ENCODE measurements at regions not wholly inside any gene's neighbourhood (a gene's known extent, or its start where the extent isn't known, plus 50 kb on each side); places are given as distances from the start of the nearest gene placed in this dataset.

- TF ChIP-seq, protein P1, sequence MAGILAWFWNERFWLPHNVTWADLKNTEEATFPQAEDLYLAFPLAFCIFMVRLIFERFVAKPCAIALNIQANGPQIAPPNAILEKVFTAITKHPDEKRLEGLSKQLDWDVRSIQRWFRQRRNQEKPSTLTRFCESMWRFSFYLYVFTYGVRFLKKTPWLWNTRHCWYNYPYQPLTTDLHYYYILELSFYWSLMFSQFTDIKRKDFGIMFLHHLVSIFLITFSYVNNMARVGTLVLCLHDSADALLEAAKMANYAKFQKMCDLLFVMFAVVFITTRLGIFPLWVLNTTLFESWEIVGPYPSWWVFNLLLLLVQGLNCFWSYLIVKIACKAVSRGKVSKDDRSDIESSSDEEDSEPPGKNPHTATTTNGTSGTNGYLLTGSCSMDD (CRISPR knock-in tag; IDR thresholded peaks at IDR 0.05): no peak
- TF ChIP-seq ZBTB8A (CRISPR knock-in tag; IDR thresholded peaks at IDR 0.05; ENCODE audit: borderline replicate concordance, low read depth) (no peak), SOX5 (CRISPR knock-in tag; IDR thresholded peaks at IDR 0.05; ENCODE audit: borderline replicate concordance) (no peak), DBP (CRISPR knock-in tag; IDR thresholded peaks at IDR 0.05; ENCODE audit: not compliant biosample characterization) (no peak), SP1 (IDR thresholded peaks at IDR 0.05) (no peak), SP1 (CRISPR knock-in tag; IDR thresholded peaks at IDR 0.05) (no peak), FOXA1 (IDR thresholded peaks at IDR 0.05) (no peak), FOXA1 (CRISPR knock-in tag; IDR thresholded peaks at IDR 0.05) (no peak), ZNF3 (CRISPR knock-in tag; IDR thresholded peaks at IDR 0.05) (no peak), ZSCAN12 (CRISPR knock-in tag; IDR thresholded peaks at IDR 0.05) (no peak)
Observed at GRCh38 chr4:63921561-63921960, 487.7 kb downstream of the TECRL start (continued).

GRCh38 chr4:63919636-63920365 lies 489.4 kb downstream of the TECRL start:
- H3K4me2 ChIP-seq (ENCODE audit: low read depth, low read length): no peak overlapping the region
- no peak overlapping the region for H3K4me3 ChIP-seq (replicated peaks in 1 of 3; ENCODE audit: insufficient read depth in 1 of 3, low read depth in 2 of 3, low read length in 3 of 3)
- no peak overlapping the region for H2AFZ ChIP-seq (ENCODE audit: low read length)
- no peaks in the 10 kb centered on the region for H4K20me1 ChIP-seq (ENCODE audit: insufficient read depth, low read length)
- CTCF ChIA-PET (ENCODE audit: low intra/inter-chr PET ratio, low total read pairs): no interaction called here
- 0% methylated on average over 2 of the region's 2 CpGs for WGBS (ENCODE audit: low lambda C conversion rate)
- no peaks in the 10 kb centered on the region for H3K4me1 ChIP-seq (ENCODE audit: insufficient read depth, low read length)
- FAIRE-seq (no peak), ATAC-seq (no peak), DNase-seq (ENCODE audit: low spot score) (no peak)
- H3K27me3 ChIP-seq (ENCODE audit: control insufficient read depth in 1 of 2, insufficient read depth in 2 of 2, low read length in 2 of 2): no peaks in the 10 kb centered on the region
- no peaks in the 10 kb centered on the region for H3K36me3 ChIP-seq (replicated peaks in 1 of 2; ENCODE audit: control insufficient read depth in 1 of 2, insufficient read depth in 2 of 2, low read length in 2 of 2)
- in situ Hi-C loops (cut with HindIII; ENCODE audit: extremely low pct_ligation_motif_present, low pct_unique_long_range_greater_than_20kb) (no loop called here), intact Hi-C loops (cut with micrococcal nuclease; ENCODE audit: unreplicated experiment) (no loop called here)
- H3K9ac ChIP-seq (ENCODE audit: insufficient read depth, low read depth, low read length): no peak overlapping the region
- H3K79me2 ChIP-seq (ENCODE audit: insufficient read depth, low read length): no peaks in the 10 kb centered on the region
- POLR2A ChIA-PET: no interaction called here
- H3K27ac ChIP-seq (ENCODE audit: extremely low read length, insufficient read depth, low read length): no peak overlapping the region
- no TSS peak for BruUV-seq (replicated peaks)
- no peaks in the 10 kb centered on the region for H3K9me3 ChIP-seq (ENCODE audit: low read length)
- TF ChIP-seq DMTF1 (CRISPR knock-in tag; IDR thresholded peaks at IDR 0.05) (no peak), ZBTB14 (CRISPR knock-in tag; IDR thresholded peaks at IDR 0.05) (no peak), TP53 (CRISPR knock-in tag; conservative IDR thresholded peaks at IDR 0.05) (no peak), ATF3 (CRISPR knock-in tag; IDR thresholded peaks at IDR 0.05) (no peak), PHF5A (CRISPR knock-in tag; IDR thresholded peaks at IDR 0.05; ENCODE audit: low read depth, unreplicated experiment) (no peak), ZNF326 (CRISPR knock-in tag; IDR thresholded peaks at IDR 0.05; ENCODE audit: borderline replicate concordance) (no peak), HOXA7 (CRISPR knock-in tag; IDR thresholded peaks at IDR 0.05) (no peak), YY1 (IDR thresholded peaks at IDR 0.05; ENCODE audit: insufficient read depth, insufficient replicate concordance, low read depth, low read length) (no peak)

Data from HepG2 (cell line).